GM21367 (cell line): ENCODE measurements at regions not wholly inside any gene's neighbourhood (a gene's known extent, or its start where the extent isn't known, plus 50 kb on each side); places are given as distances from the start of the nearest gene placed in this dataset.
A peak's percentile ranks its signal among the peaks of the same experiment; 100 is the strongest.

Experiments
- ATAC-seq: cut with Tn5 transposase; IDR thresholded peaks from one replicate; pipeline ENCODE4 v1.9.1; 2021; ENCODE audit not compliant: unreplicated experiment

DNA sequence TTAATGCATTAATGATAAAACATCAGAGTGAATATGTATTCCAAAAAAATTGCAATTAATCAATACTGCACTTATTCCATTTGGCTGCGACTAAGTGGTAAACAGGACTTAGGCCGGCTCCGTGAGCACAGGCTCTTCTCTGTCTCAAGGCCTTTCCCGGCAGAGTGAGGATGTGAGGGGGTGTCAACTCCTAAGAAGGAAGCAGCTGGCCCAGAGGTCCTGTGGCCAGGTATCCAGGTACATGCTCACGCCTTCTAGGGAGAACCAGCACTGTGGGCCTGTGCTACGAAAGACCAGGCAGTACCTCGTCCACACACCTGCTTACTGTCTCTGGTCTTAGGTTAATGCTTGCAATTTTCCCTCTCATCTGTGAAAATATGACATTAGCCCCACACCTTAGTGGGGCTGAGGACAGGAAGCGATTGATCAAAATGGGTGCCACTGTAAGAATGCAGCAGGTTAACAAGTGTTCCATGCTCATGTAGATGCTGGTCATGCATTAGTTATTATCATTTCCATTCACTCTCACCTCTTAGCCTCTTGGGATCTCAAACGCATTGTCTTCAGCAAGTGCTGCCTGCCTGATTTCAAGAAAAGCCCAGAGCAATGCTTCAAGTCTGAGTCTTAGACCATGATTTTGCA is 175.3 kb downstream of the ABHD5 start:
- no peak for ATAC-seq

DNA sequence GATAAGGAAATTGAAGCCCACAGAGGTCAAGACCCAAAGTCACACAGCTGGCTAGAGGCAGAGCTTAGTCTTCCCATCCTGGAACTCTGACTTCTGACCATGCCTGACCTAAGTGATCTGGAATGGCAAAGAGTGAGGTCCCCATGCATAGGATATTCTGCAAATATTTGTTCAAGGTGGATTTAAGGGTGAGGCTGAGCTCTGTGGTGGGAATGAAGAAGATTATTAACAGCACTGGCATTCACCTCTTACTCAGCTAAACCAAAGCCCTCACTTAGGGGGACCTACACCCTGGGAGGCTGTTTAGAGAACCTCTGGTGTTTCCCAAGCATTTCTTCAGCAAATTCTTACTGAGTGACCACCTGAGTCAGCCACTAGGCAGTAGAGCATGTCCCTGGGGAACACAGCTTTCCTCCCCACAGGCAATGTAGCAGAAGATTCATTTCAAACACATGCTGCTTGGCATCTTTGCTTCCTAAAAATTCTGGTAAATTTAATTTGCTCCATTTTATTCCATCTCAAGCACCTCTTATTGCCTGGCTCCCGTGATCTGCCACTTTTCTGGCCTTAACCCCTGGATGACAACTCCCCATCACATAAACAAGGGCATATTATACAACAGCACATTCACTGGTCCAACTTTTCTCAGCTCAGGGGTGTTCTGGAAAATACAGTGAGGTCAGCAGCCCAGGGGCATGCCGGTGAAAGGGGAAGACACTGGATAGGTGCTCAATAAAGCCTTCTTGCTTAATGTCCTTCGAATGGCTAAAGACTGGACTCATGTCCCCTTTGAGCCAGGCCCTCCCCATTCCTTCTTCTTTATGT is 176.0 kb downstream of the ABHD5 start:
- ATAC-seq, result no peak

DNA sequence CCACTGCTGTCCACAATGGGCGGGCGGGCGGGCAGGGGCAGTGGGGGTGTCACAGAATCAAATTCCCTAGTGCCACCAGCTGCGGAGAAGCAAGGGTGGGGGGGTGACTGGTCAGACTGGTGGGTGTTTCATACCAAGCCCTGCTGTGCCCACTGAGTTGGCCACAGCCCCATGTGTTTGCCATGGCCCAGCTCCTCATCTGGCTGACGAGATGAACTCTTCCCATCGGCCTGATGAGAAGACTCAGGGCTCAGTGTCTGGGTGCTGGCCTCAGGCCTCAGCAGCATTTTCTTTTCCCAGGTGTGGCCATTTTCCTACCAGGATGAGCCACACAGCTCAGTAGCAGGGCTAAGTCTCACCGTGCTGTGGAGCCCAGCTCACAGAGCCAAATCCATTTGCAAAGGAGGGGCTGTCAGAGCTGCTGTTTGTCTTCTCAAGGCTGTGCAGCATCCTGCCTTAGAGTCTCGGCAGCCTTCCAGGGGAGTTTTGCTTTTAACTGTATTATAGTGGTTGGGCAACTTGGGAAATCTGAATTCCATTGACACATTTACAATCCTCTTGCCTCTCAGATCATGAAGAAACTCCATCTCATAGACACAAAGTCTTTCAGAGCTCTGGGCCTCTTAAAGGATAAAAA is 176.8 kb downstream of the ABHD5 start:
- ATAC-seq, result no peak

DNA sequence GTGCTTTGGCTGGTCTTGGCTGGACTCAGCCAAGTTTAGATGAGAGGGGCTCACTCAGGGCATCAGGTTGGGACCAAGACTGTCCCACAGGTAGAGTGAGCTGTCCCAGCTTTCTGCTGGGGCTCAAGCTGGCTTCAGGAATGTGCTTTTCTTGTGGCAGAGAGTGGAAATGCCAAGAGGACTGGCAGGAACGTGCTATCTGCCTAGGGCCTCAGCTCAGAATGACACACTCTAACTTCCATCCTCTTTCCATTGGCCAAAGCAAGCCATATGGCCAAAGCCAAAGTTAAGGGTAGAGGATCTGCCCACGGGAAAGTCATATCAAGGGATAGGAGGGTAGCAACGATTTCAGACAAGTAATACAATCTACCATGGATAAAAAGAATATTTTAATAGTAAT is 178.8 kb downstream of the ABHD5 start:
- no peak for ATAC-seq

DNA sequence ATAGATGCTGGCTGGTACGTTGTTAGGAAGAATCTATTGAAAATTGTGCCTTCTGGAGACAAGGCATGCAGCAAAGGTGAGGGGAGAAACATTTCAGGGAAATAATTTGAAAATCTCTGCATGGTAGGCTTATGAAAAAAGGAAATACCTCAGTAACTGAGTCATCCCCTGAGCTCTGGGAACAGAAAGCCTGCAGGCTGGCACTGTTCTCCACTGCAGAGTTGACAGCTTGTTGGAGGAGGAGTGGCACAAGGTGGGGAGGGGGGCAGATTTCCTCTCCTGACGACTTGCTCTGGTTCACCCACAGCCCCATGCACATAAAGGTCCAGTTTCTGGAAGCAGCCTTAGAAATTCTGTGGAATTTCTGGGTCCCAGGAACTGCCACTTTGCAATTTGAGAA is 179.4 kb downstream of the ABHD5 start:
- no peak for ATAC-seq

DNA sequence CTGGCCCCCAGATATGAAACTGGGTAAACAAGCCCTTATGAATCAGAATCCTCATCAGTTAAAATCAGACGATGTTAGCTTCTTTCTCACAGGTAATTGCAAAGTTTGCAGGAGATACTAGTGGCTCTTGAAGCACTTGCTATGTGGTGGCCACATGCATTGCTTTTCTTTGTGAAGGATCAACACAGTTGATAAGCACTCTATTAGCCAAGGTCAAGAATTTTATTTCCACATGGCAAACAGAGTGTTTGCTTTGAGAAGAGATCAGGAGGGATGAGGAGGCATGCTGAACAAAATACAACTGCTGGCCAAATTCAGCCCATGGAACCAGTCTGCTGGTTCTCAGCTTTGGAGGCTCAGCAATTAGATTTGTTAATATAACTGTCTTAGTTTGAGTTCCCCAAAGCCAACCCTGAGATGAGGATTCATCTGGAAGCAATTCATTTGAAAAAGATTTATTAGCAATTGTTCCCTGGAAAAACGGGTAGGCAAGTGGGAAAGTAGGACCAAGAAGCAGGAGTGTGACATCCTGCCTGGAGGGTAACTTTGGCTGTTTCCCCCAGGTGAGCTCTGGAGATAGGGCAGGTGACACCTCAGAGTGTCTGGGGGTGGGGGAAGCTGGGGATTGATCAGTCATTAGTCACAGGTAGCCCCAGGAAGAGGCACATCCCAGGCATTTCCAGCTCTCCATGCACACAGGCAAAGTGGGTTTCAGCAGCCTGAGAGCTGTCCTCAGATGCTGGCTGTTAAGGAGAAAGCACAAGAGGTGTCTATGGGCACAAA is 180.3 kb downstream of the ABHD5 start:
- no peak for ATAC-seq

DNA sequence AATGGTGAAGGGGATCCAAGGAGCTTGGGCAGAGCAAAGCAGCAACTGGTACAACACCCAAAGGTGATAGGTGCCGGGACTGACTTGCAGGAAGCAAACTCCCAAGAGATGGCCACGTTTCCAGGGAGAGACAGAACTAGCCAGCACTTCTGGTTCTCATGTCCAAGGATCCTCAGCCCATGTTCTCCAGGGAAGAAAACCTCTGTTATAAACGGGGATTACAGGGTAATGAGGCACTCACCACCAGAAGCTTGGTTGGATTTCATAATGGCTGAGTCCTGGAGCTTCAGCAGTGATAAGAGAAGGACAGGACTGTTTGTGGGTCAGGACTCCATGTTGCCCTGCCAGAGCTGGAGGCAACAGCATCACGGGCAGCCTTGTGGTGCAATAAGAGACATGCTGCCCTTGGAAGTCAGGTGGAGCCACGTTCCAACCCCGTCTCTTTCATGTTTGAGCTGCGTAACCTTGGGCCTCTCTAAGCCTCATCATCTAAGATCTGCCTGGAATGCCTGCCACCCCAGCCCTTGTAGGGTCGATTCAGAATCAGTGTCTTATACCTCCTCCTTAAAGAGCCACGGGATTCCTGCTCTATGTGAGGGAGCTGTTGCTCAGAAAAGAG is 181.0 kb downstream of the ABHD5 start:
- ATAC-seq, result no peak

DNA sequence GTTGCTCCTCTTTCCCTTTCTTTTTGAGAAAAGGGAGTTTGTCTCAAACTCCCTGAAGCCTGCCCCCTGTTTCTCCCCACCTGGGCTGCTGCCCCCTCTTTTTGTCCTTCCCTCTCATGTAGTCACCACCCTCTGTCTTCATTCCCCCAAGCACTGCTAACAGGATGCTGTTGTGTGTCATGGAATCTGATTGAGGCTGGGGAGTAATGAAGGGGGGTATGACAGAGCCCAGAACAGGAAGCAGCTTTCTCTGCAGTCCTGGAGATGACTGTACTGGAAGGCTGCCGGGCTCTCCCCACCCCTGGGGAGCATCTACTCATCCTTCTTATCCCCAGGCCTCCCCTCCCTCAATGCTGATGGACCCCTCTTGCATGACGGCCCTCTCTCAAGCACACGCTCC is 181.6 kb downstream of the ABHD5 start:
- no peak for ATAC-seq

DNA sequence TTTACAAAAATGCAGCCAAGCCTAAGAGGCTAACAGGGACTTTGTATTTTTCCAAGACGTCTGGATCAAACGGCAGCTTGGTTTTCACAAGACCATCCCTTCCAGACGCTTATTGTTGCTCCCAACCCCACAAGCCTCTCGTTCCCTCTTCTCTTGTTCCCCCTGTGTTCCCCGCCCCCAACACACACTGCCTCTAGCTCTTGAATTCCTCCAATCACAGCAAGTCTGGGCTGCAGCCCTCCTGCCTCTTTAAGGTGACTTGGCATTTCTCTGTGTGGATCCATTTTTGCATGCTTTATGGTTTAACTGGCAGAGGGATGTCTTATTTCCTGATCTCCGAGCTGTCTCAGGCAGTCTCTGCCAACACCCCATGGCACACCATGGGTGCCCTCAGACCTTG is 182.2 kb downstream of the ABHD5 start:
- no peak for ATAC-seq

DNA sequence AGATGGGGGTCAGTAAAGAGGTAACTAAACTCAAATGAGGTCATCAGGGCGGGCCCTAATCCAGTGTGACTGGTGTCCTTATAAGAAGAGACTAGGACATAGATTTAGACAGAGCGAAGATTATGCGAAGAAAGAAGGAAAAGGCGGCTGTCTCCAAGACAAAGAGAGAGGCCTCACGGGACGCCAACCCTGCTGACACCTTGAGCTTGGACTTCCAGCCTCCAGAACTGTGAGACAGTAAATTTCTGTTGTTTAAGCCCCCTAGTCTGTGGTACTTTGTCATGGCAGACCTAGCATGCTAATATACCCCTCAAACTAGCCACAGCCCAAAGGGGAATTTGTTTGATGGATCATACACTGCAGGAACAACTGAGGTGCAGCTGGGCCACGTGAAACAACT is 183.0 kb downstream of the ABHD5 start:
- ATAC-seq, result no peak

DNA sequence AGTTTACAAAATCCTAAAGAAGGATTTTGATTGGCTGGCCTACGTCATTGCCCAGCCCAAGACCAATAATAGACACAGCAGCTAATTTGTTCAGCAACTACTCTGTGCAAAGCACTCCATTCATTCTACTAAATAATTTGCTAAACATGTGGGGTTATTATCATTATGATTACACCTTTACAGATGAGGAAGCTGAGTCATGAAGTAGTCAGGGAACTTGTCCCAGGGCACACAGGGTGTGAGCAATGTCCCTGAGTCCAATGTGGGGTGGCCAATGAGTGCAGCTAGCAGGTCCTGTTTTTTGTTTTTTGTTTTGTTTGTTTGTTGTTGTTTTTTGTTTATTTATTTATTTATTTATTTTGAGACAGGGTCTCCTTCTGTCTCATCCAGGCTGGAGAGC is 183.6 kb downstream of the ABHD5 start:
- ATAC-seq, result no peak

DNA sequence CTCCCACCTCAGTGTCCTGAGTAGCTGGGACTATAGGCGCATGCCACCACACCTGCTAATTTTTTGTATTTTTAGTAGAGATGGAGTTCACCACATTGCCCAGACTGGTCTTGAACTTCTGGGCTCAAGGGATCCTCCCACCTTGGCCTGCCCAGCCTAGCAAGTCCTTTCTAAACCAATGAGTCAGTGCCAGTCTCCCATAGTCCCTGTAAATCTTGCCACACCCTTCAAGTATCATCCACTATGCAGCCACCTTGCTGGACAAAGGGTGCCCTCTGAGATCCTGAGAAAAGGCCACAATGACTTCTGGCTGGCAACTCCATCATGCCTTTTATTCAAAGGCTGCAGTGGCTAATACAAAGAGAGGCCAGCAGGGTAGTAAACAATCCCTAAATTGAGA is 184.0 kb downstream of the ABHD5 start:
- ATAC-seq, result no peak

DNA sequence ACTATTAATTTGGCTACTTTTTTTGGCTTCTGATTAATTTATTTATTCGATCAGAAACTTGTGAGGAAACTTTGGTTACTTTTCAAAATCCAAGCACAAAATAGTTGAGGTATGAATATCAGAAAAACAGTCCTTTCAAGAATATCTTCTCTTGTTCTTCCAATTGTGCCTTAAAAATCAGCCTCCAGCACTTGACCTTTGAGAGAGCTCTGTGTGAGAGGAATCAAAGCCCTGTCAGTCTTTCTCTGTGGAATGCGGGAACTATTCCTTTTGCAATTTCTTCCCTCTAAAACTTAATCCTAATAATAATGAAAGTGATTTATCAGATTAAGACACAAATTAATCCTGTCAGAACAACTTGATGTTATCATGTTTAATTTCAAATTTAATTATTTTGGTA is 185.9 kb downstream of the ABHD5 start:
- ATAC-seq, result no peak

DNA sequence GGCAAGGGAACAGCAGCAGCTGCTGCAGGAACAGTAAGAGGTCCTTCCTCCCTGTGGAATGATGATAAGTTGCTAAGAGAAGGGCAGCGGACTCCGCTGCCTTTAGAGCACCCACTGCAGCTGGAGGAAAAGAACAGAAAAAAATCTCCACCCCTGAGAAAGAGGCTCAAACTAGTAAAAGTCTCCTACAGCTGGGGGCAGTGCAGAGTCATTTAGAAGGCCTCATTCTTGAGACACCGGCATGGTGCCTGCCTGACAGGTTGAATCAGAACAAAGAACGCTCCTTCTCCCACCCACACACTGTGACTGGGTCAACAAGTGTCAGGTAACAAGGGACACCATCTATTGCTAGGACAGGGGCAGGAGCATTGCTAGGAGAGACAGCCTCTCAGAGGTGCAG is 188.4 kb downstream of the ABHD5 start:
- ATAC-seq, result no peak

DNA sequence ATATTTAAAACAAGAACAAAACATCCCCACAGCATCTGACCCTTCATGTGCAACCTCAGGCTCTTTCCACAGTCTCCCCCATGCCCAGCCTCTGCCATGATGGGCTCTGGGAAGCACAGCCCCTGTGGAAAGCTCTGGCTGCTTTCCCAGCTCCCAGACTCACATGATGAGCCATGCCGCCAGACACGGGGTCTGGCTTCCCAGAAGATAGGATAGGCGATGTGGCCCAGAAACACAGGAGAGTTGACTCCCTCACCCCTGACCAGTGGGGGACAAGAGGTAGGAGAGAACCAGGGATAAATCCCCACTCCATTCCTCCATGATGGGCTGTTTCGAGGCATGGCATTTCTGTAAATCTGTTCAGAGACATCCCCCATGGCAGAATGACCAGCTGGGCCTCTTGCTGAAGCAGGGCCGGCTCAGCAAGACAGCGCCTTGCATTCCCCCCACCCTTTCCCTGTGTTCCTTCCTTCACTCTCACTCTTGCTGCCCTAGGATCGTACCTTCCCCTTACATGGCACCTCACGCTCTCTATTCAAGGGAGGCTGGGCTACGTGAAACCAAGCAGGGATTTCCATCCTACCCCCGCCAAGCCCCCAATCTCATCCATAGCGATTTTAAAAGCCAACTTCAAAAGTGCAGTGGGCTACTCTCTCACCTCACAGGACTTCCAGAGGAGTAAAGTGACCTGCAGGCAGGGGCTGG is 192.4 kb downstream of the ABHD5 start:
- no peak for ATAC-seq

DNA sequence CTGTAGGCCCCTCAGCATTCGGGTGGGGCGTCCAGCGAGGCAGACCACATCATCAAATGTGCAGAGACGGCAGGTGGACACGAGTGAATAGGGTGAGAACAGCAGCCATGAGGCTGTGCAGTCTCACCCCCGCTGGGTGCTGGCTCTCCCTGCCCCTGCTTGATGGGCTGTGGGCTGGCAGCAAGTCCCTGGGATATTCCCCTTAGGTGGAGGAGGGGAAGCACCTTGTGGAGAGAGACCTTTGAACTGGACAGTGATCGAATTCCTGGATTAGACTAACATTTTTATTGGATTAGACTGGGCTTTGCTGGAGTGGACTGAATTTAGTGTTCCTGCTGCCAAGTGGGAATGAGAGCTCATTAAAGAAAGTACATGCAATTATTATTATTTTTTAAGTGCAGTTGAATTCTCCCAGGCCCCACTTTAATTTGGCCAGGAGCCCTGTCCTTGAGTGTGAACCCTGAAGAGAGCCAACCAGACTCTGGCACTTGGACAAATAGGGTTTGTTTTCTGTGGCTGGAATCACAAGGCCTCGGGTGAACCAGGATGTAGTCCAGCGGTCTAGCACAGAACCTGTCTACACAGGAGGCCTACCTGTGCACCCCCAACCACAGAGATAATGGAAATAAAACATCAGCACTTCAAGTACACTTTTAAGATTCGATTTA is 193.1 kb downstream of the ABHD5 start:
- ATAC-seq, result no peak

DNA sequence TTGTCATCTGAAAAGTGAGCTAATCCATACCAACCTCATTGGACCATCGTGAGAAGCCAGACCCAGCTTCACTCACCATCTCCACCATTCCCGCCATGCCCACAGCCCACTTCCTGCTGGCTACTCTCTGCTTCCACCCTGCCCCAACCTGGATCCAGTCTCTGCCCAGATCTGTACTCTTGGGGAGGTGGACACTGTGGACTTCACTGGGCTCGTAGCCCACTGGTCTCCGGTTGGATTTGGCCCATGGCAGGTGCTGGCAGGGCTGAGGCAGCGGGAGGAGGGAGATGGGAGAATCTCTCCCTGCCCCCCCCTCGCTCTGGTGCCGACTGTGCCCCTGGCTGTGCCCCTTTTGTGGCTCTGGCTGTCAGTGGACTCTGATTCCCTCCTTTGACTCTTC is 193.8 kb downstream of the ABHD5 start:
- ATAC-seq, result no peak

DNA sequence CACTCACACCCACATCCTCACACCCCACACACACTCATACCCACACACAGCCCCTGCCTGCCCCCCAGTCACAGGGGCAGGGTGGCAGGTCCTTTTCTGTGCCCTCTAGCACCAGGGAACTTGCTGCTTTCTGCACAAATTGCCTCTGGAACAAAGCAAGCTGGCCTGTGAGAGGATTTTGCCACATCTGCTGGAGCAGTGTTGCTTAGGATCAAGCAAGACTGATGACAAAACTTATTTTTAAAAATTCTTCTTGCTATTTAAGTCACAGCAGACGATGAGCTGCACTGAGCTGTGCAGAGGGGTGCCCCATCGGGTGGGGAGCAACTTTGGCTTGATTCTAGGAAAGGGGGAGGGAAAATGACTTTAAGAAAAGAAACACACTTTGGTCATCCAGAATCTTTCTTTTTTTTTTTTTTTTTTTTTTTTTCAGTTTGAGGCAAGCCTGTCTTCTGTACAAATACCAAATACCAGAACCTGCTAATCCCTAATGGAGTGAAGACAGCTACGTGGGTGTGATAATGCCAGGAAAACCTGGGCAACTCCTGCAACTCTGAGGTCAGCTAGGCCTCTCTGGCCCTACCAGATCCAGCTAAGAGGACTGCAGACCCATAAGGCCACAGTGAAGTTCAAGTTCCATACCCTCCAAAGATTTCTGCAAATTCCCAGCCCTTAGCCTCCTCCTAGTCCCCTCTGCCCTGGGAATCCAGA is 195.3 kb downstream of the ABHD5 start:
- ATAC-seq, result no peak

DNA sequence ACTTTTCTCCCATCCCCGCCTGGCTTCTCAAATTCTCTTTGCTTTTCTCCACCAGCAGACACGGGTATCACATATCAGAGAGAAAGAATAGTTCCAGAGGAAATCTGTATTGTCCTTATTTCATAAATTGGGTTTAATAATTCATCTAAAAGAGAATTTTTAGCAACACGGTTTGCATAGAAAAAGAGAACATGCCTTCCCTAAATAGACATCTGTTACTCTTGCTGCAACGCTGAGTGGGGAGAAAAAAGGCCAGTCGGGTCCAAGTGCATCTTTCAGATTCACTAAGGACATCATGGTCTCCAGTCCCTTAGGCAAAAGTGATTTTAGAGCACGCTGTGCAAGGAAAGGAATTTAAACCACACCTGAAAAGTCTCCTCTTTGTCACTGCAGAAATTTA is 201.3 kb downstream of the ABHD5 start:
- peak; percentile 11 for ATAC-seq
